HG02981 (cell line): ENCODE measurements at regions not wholly inside any gene's neighbourhood (a gene's known extent, or its start where the extent isn't known, plus 50 kb on each side); places are given as distances from the start of the nearest gene placed in this dataset.

Experiments used
- ATAC-seq: cut with Tn5 transposase; IDR thresholded peaks from one replicate; pipeline ENCODE4 v1.9.1; 2021; ENCODE audit warnings: mild to moderate bottlenecking, moderate library complexity; ENCODE audit not compliant: unreplicated experiment

GRCh38 chr6:22045261-22045912 is 251.4 kb downstream of the PRL start:
- ATAC-seq: no peak

GRCh38 chr6:22049002-22049401 is 247.8 kb downstream of the PRL start:
- no peak for ATAC-seq

- ATAC-seq: no peak
Measured at GRCh38 chr6:22053391-22053997, 243.3 kb downstream of the PRL start.

- no peak for ATAC-seq
Measured at GRCh38 chr6:22056398-22056797, 240.4 kb downstream of the PRL start.

- no peak for ATAC-seq
Measured at GRCh38 chr6:22057962-22058361, 238.9 kb downstream of the PRL start.

- ATAC-seq: no peak
Measured at GRCh38 chr6:22059126-22059525, 237.7 kb downstream of the PRL start.

- no peak for ATAC-seq
Measured at GRCh38 chr6:22059946-22060345, 236.9 kb downstream of the PRL start.

GRCh38 chr6:22062807-22063408 is 233.9 kb downstream of the PRL start:
- peak; percentile 69 for ATAC-seq

- no peak for ATAC-seq
Measured at GRCh38 chr6:22064558-22064957, 232.3 kb downstream of the PRL start.

- no peak for ATAC-seq
Measured at GRCh38 chr6:22067122-22067521, 229.7 kb downstream of the PRL start.

GRCh38 chr6:22067671-22068070 is 229.2 kb downstream of the PRL start:
- no peak for ATAC-seq

GRCh38 chr6:22068561-22069305 is 228.1 kb downstream of the PRL start:
- ATAC-seq: peak; percentile 57

GRCh38 chr6:22069306-22069800 is 227.5 kb downstream of the PRL start:
- no peak for ATAC-seq

- no peak for ATAC-seq
Measured at GRCh38 chr6:22071270-22072041, 225.4 kb downstream of the PRL start.

- no peak for ATAC-seq
Measured at GRCh38 chr6:22072949-22073348, 223.9 kb downstream of the PRL start.

- ATAC-seq: no peak
Measured at GRCh38 chr6:22073516-22074198, 223.2 kb downstream of the PRL start.

- ATAC-seq: no peak
Measured at GRCh38 chr6:22078288-22078687, 218.5 kb downstream of the PRL start.

GRCh38 chr6:22078802-22079545 is 217.9 kb downstream of the PRL start:
- no peak for ATAC-seq

- no peak for ATAC-seq
Measured at GRCh38 chr6:22079783-22080182, 217.1 kb downstream of the PRL start.

- peak; percentile 65 for ATAC-seq
Measured at GRCh38 chr6:22081709-22082108, 215.1 kb downstream of the PRL start.
